Hematopoietic multipotent progenitor cell treated with erythropoietin and hydrocortisone succinate and interleukin-3 and kit ligand, for 8 days (in vitro differentiated cells): ENCODE measurements at regions not wholly inside any gene's neighbourhood (a gene's known extent, or its start where the extent isn't known, plus 50 kb on each side); places are given as distances from the start of the nearest gene placed in this dataset.
A peak's percentile ranks its signal among the peaks of the same experiment; 100 is the strongest.

Source experiments
- DNase-seq: peaks from one replicate; pipeline ENCODE4 v3.0.0-alpha.2; 2015

- no peak for DNase-seq
Measured at GRCh38 chr12:108462686-108463085, 52.4 kb upstream of the FICD start.

DNA sequence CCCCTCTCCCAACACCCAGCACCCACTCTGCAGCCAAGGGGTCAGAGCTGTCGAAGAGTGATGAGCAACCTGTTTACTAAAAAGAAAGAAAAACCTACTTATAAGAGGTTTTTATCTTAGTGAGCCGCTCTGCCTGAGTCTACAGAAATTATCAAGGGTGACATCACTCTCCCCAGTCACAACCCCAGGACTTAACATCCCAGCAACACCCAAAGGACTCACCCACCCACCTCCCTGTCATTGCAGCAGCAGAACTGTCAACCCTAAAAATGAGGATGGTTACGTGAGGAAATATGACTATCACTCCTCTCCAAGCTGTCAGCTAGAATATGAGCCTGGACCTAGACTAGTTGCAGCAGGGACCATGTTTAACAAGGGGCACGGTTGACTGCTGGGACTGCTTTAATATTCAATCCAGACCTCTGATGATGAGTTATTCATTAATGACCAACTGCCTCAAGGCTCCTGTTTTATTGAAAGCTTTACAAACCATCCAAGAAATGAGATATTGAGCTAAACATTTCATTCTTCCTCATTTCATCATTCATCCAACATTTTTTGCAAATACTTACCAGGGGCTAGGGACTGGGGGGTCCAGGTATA lies 53.9 kb upstream of the FICD start:
- no peak for DNase-seq

- no peak for DNase-seq
Measured at GRCh38 chr12:108459149-108459548, 55.9 kb upstream of the FICD start.

DNA sequence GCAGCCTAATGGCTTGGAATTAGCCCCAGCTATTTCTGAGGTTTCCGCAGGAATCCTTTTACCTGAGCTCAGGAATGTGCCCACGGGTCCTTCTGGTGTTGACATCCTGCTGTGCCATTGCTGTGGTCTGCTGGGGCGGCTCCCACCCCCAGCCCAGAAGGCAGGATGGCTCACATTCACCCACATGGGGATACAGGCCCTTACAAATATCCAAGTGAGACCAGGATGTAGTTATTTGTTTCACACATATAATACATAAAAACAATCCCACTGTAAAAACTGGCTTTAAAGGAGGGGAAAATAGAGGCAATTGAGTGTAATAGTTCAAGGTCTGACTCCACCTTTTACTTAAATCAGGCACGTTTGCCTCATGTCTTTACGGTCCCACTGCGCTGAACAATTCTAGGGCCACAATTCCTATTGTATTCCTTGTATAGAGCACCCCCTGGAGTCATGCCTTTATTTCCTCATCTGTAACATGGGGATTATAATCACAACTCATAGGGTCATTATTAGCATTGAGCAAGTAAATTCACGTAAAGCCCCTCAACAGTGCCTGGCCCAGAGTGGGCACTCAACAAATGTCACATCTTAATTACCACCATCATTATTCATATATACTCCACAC lies 57.2 kb upstream of the FICD start:
- no peak for DNase-seq

DNA sequence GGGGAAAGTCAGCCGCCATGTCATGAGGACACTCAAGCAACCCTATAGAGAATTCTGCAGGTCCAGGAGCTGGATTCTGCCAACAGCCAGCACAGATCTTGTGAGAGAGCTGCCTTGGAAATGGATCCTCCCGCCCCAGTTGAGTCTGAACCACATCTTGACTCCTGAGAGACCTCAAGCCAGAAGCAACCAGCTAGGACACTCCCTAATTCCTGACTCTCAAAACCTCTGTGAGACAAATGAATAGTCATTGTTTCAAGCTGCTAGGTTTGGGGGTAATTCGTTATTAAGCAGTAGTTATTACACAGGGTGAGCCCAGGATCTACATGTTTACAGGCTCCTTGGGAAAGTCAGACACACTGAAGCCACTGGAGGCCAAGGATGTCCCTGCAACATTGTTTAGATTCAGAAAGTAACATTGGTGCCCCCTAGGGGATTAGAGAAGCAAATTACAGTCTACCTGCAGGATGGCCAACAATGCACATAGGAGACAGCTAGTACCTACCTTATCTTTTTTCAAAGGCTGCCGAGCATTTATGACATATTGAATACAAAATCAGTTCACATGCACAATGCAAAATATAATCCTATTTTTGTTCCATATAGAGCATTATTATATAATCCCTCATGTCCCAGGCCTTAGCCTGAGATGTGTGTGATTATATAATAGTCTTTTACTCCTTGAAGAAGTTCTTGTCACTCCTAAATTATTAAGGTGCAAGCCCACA lies 57.9 kb upstream of the FICD start:
- peak; percentile 62 for DNase-seq

GRCh38 chr12:108455706-108456105 lies 59.4 kb upstream of the FICD start:
- no peak for DNase-seq

DNA sequence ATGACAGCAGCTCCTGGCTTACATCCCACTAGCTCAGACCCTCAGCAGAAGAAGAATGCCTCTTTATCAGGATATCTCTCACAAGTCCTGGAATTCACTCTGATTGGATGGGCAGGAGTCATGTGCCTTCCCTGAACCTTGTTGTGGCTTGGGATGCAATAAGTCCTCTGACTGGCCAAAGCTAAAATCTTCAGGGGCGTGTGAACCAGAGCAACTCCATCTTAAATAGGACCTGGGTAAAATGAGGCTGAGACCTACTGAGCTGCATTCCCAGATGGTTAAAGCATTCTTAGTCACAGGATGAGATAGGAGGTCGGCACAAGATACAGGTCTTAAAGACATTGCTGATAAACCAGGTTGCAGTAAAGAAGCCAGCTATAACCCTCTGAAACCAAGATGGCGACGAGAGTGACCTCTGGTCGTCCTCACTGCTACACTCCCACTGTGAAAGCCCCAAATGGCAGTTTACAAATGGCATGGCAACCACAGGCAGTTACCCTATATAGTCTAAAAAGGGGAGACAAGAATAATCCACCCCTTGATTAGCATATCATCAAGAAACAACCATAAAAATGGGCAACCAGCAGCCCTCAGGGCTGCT lies 60.4 kb upstream of the FICD start:
- no peak for DNase-seq

- no peak for DNase-seq
Measured at GRCh38 chr12:108449478-108449877, 65.6 kb upstream of the FICD start.

DNA sequence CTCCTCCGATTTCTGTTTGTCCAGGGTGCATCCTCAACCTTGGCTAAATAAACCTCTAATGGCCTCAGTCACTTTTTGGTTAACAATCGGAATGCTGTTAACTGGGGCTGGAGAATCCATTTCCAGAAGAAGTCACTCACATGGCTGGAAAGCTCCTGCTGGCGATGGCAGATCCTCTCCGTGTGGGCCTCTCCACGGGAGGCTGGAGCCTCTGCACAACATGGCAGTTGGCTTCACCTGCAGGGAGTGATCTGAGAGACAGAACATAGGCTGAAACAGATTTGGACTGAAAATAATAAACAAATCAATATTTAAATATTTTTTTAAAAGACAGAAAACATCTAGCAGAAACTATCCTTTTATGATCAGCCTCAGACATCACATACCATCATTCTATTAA lies 66.8 kb upstream of the FICD start:
- DNase-seq, result no peak

- no peak for DNase-seq
Measured at GRCh38 chr12:108447168-108447832, 67.8 kb upstream of the FICD start.

GRCh38 chr12:108446766-108447165 lies 68.3 kb upstream of the FICD start:
- DNase-seq, result no peak

DNA sequence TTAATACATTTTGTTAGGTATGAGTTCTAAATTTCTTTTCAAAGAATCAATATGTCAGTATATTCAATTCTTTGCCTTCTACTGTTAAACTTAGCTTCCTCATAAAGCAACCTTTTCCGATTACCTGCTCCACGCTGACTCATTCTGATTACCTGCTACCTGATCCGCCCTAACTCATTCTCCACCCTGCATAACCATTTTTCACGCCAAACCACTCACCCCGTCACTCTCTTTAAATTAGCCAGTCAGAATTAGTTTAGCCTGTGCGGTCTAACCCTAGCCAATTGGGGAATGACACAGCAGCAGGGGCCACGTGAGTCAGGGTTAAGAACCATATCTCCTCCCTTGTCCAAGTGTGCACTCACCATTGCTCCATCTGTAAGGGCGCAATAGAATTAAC lies 72.2 kb upstream of the FICD start:
- no peak for DNase-seq

- DNase-seq, result no peak
Measured at GRCh38 chr12:108442067-108442466, 73.0 kb upstream of the FICD start.

DNA sequence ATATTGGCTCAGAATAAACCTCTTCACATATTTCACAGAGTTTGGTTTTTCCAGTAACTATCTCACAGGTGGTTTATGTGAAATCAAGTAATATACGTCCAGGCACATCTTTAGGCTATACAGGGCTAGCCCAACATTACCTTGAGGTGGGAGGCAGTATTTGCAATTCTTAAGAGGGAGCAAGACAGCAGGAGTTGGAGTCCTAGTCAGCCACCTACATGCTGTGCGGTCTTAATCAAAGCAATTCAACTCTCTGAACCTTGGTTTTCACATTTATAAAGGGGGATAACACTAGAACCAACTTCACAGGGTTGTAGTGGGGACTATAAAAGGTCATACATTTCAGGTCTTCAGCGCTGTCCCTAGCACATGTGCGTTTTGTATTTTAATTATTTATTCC lies 73.5 kb upstream of the FICD start:
- DNase-seq, result no peak

GRCh38 chr12:108440736-108441135 lies 74.3 kb upstream of the FICD start:
- DNase-seq, result no peak

DNA sequence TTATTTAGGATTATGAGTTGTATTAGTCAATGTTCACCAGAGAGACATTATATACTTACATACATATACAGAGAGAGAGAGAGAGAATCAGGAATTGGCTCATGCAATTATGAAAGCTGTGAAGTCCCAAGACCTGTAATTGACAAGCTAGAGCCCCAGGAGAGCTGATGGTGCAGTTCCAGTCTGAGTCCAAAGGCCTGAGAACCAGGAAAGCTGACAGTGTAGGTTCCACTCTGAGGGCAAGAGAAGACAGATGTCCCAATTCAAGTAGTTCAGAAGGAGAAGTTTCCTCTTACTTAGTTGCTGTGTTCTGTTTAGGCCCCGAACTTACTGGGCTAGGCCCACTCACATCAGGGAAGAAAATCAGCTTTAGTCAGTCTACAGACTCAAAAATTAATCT lies 76.4 kb upstream of the FICD start:
- no peak for DNase-seq

- no peak for DNase-seq
Measured at GRCh38 chr12:108432423-108433121, 82.5 kb upstream of the FICD start.

GRCh38 chr12:108430926-108431325 lies 84.2 kb upstream of the FICD start:
- DNase-seq, result no peak

DNA sequence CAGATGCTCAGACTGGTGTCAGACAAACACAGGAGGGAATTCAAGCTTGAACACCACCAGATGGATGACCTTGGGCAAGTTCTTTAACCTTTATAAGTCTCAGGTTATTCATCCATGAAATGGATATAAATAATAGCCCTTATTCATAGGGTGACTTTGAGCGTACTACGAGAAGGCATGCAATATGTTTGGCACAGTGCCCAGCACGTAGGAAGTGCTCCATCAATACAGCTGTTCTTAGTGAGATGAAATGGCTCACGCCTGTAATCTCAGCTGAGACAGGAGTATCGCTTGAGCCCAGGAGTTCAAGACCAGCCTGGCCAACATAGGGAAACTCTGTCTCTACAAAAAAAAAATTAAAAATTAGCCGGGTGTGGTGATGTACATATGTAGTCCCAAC lies 84.8 kb upstream of the FICD start:
- peak; percentile 4 for DNase-seq

DNA sequence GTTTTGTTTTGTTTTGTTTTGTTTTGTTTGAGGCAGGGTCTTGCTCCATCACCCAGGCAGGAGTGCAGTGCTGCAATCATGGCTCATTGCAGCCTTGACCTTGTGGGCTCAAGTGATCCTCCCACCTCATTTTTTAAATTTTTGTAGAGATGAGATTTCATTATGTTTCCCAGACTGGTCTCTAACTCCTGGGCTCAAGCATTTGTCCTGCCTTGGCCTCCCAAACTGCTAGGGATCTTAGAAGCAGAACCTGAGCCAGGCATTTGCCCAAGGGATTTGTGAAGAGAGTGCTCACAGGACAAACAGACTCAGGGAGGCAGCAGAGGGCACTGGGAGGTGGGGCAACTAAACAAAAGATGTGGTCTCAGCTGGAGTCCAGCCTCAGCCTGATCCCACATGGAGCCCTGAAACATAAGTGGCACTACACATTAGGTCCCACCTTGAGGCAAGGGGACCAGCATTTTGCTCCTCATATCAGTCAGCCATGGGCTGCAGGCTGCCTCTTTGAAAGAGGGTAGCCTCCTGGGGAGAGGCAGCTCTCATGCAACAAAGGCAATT lies 86.2 kb upstream of the CMKLR1 start:
- no peak for DNase-seq

- DNase-seq, result no peak
Measured at GRCh38 chr12:108424816-108425215, 85.7 kb upstream of the CMKLR1 start.

DNA sequence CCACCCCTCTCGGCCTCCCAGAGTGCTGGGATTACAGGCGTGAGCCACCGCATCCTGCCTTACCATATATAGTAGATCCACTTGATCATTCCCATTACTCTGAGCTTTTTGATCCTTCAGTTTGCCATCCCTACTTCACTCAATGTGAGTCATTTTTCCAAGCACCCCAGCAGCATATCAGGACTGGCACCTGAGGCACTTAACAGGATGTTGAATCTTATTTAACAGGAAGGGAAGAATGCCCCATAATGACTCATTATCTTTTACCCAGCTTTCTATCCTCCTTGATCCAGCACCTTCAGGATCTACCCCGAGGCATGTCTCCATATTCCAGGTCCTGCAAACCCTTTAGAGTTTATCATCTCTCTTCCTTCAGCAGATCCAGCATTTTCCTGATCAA lies 84.9 kb upstream of the CMKLR1 start:
- DNase-seq, result no peak

DNA sequence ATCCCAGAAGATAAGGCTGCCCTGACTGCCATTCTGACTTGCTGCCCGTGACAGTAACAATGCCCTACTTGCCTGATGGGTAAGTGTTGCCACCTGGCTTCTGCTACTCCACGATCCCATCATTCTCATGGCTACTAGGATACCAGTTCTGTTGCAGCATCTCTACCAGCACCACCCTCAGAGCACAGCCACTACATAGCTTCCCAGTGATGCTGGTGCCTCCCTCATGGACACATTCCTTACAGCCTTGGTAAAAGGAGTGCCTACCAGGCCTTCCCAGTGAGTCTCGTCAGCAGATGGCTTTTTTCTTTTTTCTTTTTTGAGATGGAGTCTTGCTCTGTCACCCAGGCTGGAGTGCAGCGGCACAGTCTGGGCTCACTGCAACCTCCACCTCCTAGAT lies 84.4 kb upstream of the CMKLR1 start:
- no peak for DNase-seq
